HepG2 (cell line): ENCODE measurements at regions not wholly inside any gene's neighbourhood (a gene's known extent, or its start where the extent isn't known, plus 50 kb on each side); places are given as distances from the start of the nearest gene placed in this dataset.

Experiments
- ATAC-seq: fragments of 200-7000 bp; cut with Tn5 transposase; 3 replicates; pipeline ENCODE4 v1.9.1; 2020; ENCODE audit warnings: mild to moderate bottlenecking, moderate library complexity
- BruUV-seq: library from RNA; stranded (reverse); fragments of 400-500 nt; replicated peaks from 2 replicates; lab custom pipeline; 2021; lab: Mats Ljungman, UMichigan
- CTCF ChIA-PET: fragments of 300-600 bp; formaldehyde crosslinking; extraction: SDS; loops from one replicate; lab custom pipeline; 2021; ENCODE audit warnings: low total read pairs, inconsistent platforms, low intra/inter-chr PET ratio; lab: Yijun Ruan, JAX
- POLR2A ChIA-PET: fragments of 350-600 bp; sonication (Branson Sonifier 250); formaldehyde crosslinking; loops from one replicate; lab custom pipeline; 2020; ENCODE audit warnings: antibody characterized with exemption, inconsistent platforms; lab: Yijun Ruan, JAX
- DNase-seq: peaks from one replicate; pipeline ENCODE4 v3.0.0-alpha.2; 2015; ENCODE audit warnings: low spot score
- FAIRE-seq: peaks from 3 replicates; lab custom pipeline; 2011; peaks lifted over from hg19 to GRCh38; lab: Jason Lieb, UNC
- H2AFZ ChIP-seq: one replicate; pipeline ENCODE4 v1.6.1; 2011; ENCODE audit warnings: low read length, inconsistent platforms
- H3K27ac ChIP-seq: fragments of 300-600 bp; 3 replicates; pipeline ENCODE4 v1.8.0; 2011; ENCODE audit warnings: mixed run types, mild to moderate bottlenecking, mixed read lengths, low read length, inconsistent platforms; ENCODE audit not compliant: insufficient read depth; ENCODE audit errors: extremely low read length
- H3K27me3 ChIP-seq, 2 experiments: fragments of 200-600 bp in 1 of 2; 2 replicates in 1 of 2; 3 replicates in 1 of 2; pipeline versions ENCODE4 v1.6.0 to v1.8.0; 2011; ENCODE audit warnings: low read length in 2 of 2, mild to moderate bottlenecking in 2 of 2, moderate library complexity in 2 of 2, inconsistent platforms in 1 of 2; ENCODE audit not compliant: insufficient read depth in 2 of 2, control insufficient read depth in 1 of 2
- H3K36me3 ChIP-seq, 2 experiments: fragments of 200-600 bp in 1 of 2; replicated peaks in 1 of 2; 2 replicates in 1 of 2; 3 replicates in 1 of 2; pipeline versions ENCODE4 v1.5.1 to v1.8.0; 2011; ENCODE audit warnings: low read length in 2 of 2, inconsistent platforms in 1 of 2; ENCODE audit not compliant: insufficient read depth in 2 of 2, control insufficient read depth in 1 of 2
- H3K4me1 ChIP-seq: 2 replicates; pipeline ENCODE4 v1.5.1; 2012; ENCODE audit warnings: low read length, inconsistent platforms; ENCODE audit not compliant: insufficient read depth
- H3K4me2 ChIP-seq: 2 replicates; pipeline ENCODE4 v1.6.0; 2011; ENCODE audit warnings: low read depth, low read length, inconsistent platforms
- H3K4me3 ChIP-seq, 3 experiments: fragments of 200-600 bp in 1 of 3; sonication (generic), shearing (Covaris generic) in 1 of 3; replicated peaks in 1 of 3; 2 replicates each; pipeline ENCODE4 v1.5.1; 2011 to 2016; ENCODE audit warnings: low read length in 3 of 3, inconsistent platforms in 2 of 3, low read depth in 2 of 3, mild to moderate bottlenecking in 2 of 3, control low read depth in 1 of 3, mixed read lengths in 1 of 3; ENCODE audit not compliant: insufficient read depth in 1 of 3
- H3K79me2 ChIP-seq: one replicate; pipeline ENCODE4 v1.6.1; 2011; ENCODE audit warnings: low read length, inconsistent platforms; ENCODE audit not compliant: insufficient read depth
- H3K9ac ChIP-seq: 2 replicates; pipeline ENCODE4 v1.6.0; 2011; ENCODE audit warnings: mild to moderate bottlenecking, low read depth, low read length, inconsistent platforms; ENCODE audit not compliant: insufficient read depth
- H3K9me3 ChIP-seq: 2 replicates; pipeline ENCODE4 v1.5.1; 2012; ENCODE audit warnings: mild to moderate bottlenecking, low read length
- H4K20me1 ChIP-seq: 2 replicates; pipeline ENCODE4 v1.6.0; 2011; ENCODE audit warnings: inconsistent platforms, mild to moderate bottlenecking, low read length, moderate library complexity; ENCODE audit not compliant: insufficient read depth
- CCDC6 ChIP-seq: sonication (generic); formaldehyde crosslinking; IDR thresholded peaks from 2 replicates; pipeline ENCODE4 v1.8.1; 2022; ENCODE audit warnings: mild to moderate bottlenecking, missing genetic modification reagents, moderate library complexity
- MED13 ChIP-seq: sonication (generic); formaldehyde crosslinking; IDR thresholded peaks from 2 replicates; pipeline ENCODE4 v1.5.0; 2020; ENCODE audit warnings: missing genetic modification reagents
- NONO ChIP-seq, 2 experiments: fragments of 450-650 bp in 1 of 2; sonication (generic) in 1 of 2; formaldehyde crosslinking in 1 of 2; IDR thresholded peaks in 1 of 2; conservative IDR thresholded peaks in 1 of 2; 2 replicates each; pipeline versions ENCODE4 v1.6.1 to v1.8.0; 2017 to 2022; ENCODE audit warnings: mild to moderate bottlenecking in 1 of 2, missing genetic modification reagents in 1 of 2, moderate library complexity in 1 of 2
- RNF2 ChIP-seq: fragments of 450-650 bp; conservative IDR thresholded peaks from 2 replicates; pipeline ENCODE4 v1.6.1; 2016; ENCODE audit warnings: low read depth
- THAP11 ChIP-seq: IDR thresholded peaks from 2 replicates; pipeline ENCODE4 v1.6.1; 2016; ENCODE audit warnings: missing biosample characterization, missing genetic modification reagents
- USF2 ChIP-seq, 2 experiments: sonication (generic) in 1 of 2; formaldehyde crosslinking in 1 of 2; IDR thresholded peaks; 2 replicates each; pipeline versions ENCODE4 v1.5.1 to v1.6.1; 2011 to 2020; ENCODE audit warnings: borderline replicate concordance in 1 of 2, low read depth in 1 of 2, low read length in 1 of 2, mild to moderate bottlenecking in 1 of 2, missing genetic modification reagents in 1 of 2, moderate library complexity in 1 of 2
- ZNF232 ChIP-seq: sonication (generic); formaldehyde crosslinking; IDR thresholded peaks from 2 replicates; pipeline ENCODE4 v1.4.0; 2020; ENCODE audit warnings: missing genetic modification reagents, borderline replicate concordance
- ZNF83 ChIP-seq: sonication (generic); formaldehyde crosslinking; IDR thresholded peaks from 2 replicates; pipeline ENCODE4 v1.4.0; 2020; ENCODE audit warnings: missing genetic modification reagents, mild to moderate bottlenecking, borderline replicate concordance
- ZSCAN12 ChIP-seq: sonication (generic); formaldehyde crosslinking; IDR thresholded peaks from 2 replicates; pipeline ENCODE4 v1.9.0; 2021; ENCODE audit warnings: mild to moderate bottlenecking, missing genetic modification reagents
- WGBS: methylation state at CpG from one replicate; pipeline ENCODE4 v1.1.6; 2017; ENCODE audit warnings: low lambda C conversion rate; 5-methylcytosine and 5-hydroxymethylcytosine counted together
- in situ Hi-C: cut with HindIII; loops from 2 replicates; pipeline ENCODE4 v1.10.0; 2017; ENCODE audit warnings: low pct_unique_long_range_greater_than_20kb; ENCODE audit not compliant: extremely low pct_ligation_motif_present
- intact Hi-C: fragments of 100-400 bp; cut with micrococcal nuclease; formaldehyde crosslinking; loops from one replicate; pipeline ENCODE4 v1.10.0; 2022; ENCODE audit not compliant: unreplicated experiment
- TF ChIP-seq, protein P1 (sequence below): fragments of 450-650 bp; IDR thresholded peaks from 2 replicates; pipeline ENCODE4 v1.6.1; 2017; ENCODE audit warnings: mild to moderate bottlenecking

DNA sequence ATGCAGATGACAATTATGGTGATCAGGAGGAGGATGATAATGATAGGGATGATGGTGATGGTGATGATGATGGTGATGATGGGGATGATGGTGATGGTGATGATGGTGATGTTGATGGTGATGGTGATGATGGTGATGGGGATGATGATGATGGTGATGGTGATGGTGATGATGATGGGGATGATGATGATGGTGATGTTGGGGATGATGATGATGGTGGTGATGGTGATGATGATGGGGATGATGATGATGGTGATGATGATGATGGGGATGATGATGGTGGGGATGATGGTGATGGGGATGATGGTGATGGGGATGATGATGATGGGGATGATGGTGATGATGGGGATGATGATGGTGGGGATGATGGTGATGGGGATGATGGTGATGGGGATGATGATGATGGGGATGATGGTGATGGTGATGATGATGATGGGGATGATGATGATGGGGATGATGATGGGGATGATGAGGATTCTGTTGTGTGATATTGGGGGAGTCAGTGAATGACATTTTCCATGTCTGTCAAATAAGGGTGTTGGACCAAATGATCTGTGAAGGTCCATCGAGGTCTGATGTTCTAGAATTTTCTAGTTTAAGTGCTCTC lies 65.6 kb upstream of the RPL11 start (continued):
- TF ChIP-seq USF2 (IDR thresholded peaks at IDR 0.05; ENCODE audit: low read depth, low read length) = no peak
- no peak for TF ChIP-seq USF2 (CRISPR knock-in tag; IDR thresholded peaks at IDR 0.05; ENCODE audit: borderline replicate concordance)
- no peak for TF ChIP-seq RNF2
- no peak for TF ChIP-seq MED13 (CRISPR knock-in tag)
- TF ChIP-seq THAP11 = no peak
- no peak for TF ChIP-seq ZNF83
- TF ChIP-seq, protein P1, sequence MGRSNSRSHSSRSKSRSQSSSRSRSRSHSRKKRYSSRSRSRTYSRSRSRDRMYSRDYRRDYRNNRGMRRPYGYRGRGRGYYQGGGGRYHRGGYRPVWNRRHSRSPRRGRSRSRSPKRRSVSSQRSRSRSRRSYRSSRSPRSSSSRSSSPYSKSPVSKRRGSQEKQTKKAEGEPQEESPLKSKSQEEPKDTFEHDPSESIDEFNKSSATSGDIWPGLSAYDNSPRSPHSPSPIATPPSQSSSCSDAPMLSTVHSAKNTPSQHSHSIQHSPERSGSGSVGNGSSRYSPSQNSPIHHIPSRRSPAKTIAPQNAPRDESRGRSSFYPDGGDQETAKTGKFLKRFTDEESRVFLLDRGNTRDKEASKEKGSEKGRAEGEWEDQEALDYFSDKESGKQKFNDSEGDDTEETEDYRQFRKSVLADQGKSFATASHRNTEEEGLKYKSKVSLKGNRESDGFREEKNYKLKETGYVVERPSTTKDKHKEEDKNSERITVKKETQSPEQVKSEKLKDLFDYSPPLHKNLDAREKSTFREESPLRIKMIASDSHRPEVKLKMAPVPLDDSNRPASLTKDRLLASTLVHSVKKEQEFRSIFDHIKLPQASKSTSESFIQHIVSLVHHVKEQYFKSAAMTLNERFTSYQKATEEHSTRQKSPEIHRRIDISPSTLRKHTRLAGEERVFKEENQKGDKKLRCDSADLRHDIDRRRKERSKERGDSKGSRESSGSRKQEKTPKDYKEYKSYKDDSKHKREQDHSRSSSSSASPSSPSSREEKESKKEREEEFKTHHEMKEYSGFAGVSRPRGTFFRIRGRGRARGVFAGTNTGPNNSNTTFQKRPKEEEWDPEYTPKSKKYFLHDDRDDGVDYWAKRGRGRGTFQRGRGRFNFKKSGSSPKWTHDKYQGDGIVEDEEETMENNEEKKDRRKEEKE = no peak
- TF ChIP-seq NONO (IDR thresholded peaks at IDR 0.05) = no peak
- no peak for TF ChIP-seq NONO (CRISPR knock-in tag; conservative IDR thresholded peaks at IDR 0.05)

DNA sequence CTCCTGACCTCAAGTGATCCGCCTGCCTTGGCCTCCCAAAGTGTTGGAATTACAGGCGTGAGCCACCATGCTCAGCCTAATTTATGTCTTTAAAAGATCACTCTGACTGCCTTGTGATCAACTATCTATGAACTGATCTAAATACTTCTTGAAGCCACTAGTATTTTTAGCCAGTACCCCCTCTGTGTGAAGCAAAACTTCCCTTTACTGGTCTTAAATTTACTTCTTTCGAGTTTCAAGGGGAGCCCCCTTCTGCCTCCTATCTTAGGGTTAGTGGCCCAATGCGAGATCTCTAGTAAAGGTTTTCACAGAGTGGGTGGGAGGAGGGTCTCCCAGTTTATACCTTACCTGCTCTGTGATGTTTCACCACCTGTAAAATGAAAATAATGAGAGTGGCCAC lies 66.1 kb upstream of the RPL11 start:
- POLR2A ChIA-PET = no interaction called here
- TF ChIP-seq ZSCAN12 (CRISPR knock-in tag) (no peak), CCDC6 (CRISPR knock-in tag) (no peak), ZNF232 (CRISPR knock-in tag) (no peak)
- TF ChIP-seq, all 625 proteins: peak for 0
- WGBS = 4% methylated on average over 4 of the region's 4 CpGs
- Histone ChIP-seq H3K4me2 (no peak overlapping the region), H4K20me1 (no peaks in the 10 kb centered on the region), H3K27ac (no peak overlapping the region), H3K4me3 (no peak overlapping the region), H3K4me1 (peaks cover 19% of the 10 kb centered on the region), H3K79me2 (no peaks in the 10 kb centered on the region), H2AFZ (no peak overlapping the region), H3K27me3 (peaks cover 0 to 12% of the 10 kb centered on the region in 2 experiments; a peak in 3 of 5 replicates), H3K9ac (no peak overlapping the region), H3K36me3 (no peaks in the 10 kb centered on the region), H3K9me3 (no peaks in the 10 kb centered on the region)
- DNase-seq (no peak), ATAC-seq (no peak), FAIRE-seq (no peak)
- in situ Hi-C loops = no loop called here
- CTCF ChIA-PET = no interaction called here
- BruUV-seq = no TSS peak
- intact Hi-C loops = loop anchor here (5.0 kb wide), 1 partner anchor 48 kb away; no protein-coding TSS in a partner anchor
